HG02610 (cell line): ENCODE measurements at regions not wholly inside any gene's neighbourhood (a gene's known extent, or its start where the extent isn't known, plus 50 kb on each side); places are given as distances from the start of the nearest gene placed in this dataset.

ENCODE experiments used
- ATAC-seq: cut with Tn5 transposase; IDR thresholded peaks from one replicate; pipeline ENCODE4 v1.9.1; 2021; ENCODE audit warnings: mild to moderate bottlenecking, moderate library complexity; ENCODE audit not compliant: unreplicated experiment

DNA sequence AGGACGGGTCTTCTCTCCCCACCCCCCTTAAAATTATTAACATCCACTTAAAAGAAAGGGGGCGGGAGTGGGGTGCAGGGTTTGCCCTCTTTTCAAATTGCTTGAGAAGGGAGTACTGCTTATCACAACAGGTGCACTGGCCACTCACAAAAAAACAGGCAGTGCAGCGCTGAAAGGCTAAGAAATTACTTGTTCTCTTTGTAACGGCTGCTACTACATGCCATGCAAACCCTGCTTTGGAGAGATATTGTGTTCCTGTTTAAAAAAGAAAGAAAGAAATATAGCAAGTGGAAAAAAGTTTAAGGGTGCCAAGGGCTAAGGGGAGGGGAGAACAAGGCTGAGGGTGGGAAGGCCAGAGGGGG lies 312.7 kb upstream of the JARID2 start:
- no peak for ATAC-seq

DNA sequence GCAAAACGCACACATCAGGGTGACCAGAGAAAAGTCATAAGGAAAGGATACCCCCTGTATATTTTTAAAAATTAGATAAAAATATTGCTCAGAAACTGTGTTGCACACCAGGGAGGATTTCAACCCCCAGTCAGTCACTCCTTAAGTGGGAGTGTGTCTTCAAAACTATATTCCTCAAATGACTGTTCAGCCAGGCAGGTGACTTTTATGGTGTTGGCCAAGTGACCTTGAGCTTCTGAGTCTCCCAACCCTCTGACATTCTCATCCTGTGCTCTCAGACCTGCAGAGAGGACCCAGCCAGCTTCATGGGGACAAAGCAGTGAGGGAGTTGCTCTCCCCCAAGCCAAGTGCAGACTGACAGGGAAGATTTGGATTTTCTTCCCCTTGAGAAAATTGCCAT lies 311.9 kb upstream of the JARID2 start:
- peak; percentile 35 for ATAC-seq

DNA sequence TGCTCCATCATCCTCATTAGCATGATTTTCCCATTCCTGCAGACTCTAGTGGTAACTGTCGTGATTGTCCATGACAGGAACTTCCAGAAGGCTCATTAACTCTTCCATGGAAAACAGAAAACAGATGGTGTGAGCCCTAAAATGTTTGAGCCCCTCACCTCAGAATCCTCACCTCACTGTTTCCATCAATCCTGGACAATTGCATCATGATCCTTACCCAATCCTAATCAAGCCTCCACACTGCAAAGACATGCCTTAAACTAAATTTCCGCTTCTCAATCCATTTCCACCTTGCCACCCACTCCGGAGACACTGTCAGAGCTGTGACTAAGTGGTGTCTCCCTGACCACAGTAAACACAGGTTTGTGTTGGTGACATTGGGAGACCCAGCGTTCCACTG lies 311.0 kb upstream of the JARID2 start:
- ATAC-seq: no peak

DNA sequence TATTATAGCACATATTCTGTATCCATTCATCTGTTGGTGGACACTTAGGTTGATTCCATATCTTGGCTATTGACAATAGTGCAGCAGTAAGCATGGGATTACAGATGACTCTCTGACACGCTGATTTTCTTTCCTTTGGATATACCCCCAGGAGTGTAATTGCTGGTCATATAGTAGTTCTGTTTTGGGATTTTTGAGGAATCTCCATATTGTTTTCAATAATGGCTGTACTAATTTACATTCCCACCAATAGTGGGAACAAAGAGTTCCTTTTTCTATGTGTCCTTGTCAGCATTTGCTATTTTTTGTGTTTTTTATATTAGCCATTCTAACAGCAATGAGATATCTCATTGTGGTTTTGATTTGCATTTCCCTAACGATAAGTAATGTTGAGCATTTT lies 309.0 kb upstream of the JARID2 start:
- no peak for ATAC-seq

DNA sequence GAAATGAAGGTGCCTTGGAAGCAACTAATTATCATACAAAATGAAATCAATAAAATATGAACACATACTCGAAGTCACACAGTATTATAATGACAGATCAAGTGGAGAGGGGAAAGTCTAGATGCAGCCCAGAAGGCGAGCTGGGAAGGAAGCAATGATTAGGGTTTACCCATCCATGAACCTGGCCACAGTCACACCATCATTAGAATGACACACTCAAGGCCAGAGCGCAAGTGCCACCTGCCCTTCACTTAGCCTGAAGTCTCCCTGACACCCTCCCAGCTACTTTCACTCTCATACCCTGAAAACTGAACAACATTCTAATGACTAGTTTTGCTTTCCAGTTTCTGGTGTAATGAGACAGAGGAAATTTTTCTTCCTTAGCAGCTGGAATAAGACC lies 302.8 kb upstream of the JARID2 start:
- no peak for ATAC-seq

DNA sequence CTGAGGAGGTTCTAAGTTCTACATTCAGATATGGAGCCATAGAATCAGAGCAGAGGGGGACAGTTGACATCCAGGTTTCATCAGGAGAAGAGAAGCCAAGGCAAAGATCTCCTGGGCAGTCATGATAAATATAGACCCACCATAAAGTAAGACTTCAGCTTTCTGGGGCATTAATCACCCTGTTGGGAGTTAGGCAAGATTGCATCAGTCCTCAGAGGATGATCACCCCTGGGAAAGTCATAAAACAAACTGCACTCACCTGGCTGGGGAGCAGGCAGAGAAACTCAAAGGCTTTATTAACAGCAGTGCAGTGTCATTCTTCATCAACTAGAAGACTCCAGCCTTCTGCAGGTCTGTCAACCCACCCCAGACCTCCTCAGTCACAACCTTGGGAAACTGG lies 301.3 kb upstream of the JARID2 start:
- no peak for ATAC-seq

DNA sequence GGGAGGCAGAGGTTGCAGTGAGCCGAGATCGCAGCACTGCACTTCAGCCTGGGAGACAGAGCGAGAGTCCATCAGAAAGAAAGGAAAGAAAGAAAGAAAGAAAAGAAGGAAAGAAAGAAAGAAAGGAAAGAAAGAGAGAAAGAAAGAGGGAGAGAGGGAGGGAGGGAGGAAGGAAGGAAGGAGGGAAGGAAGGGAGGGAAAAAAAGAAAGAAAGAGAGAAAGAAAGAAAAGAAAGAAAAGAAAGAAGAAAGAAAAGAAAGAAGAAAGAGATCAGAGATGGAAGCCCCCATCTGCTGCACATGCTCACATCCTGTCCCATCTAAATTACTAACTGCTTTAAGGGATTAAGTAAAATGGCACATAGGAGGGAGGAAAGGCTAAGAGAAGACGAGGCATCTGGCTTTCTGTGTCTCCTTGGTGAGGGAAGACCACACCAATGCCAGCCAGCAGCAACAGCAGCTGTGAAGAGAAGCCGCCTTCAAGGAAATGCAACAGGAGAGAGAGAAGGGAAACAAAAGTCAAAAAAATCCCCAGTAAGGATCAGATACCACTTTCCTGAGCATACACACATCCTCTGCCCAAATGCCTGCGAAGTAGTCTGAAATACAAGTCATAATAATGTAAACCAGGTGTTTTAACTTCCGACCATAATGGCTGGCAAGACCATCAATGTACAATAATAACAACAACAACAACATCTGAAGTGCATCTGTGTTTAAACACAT lies 300.2 kb upstream of the JARID2 start:
- ATAC-seq: no peak

DNA sequence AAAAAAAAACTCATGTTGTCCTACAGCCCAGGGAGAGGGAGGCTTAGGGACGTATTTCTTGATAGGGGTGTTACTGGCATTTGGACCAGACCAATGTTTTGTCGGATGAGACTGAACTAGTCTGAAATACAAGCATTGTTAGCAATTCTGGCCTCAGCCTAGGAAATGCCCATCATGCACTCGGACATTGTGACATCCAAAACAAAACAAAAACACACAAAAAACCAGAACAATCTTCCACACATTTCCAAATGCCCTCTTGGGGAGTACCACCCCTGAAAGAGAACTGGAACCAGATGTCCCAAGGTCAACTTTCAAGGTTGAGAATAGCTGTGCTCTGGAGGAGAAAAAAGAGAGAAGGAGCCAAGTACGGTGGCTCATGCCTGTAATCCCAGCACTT lies 299.1 kb upstream of the JARID2 start:
- ATAC-seq: no peak

DNA sequence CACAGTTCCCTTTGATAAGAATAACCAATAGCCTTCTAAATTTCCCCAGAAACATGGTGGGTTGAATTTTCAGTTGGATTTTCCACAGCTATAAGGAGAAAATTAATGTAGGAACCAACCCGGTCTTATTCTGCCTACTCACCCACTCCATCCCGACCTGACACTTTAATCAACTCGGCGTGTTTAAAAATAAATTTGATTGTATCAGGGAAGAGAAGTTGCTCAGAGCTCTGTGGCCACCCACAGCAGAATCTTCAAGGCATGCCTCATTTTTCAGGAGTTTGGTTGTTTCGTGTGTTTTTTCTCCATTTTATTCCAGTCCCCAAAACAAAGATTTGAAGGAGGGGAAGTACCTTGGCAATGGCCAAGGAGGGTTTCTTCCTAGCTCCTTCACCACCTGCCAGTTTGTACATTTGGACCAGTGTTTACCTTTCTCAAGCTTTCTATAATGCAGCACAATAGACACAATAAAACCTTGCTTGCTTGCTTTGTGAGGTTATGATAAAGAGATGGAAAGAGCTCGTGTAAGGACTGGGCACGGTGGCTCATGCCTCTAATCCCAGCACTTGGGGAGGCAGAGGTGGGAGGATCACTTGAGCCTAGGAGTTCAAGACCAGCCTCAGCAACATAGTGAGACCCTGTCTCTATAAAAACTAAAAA lies 297.2 kb upstream of the JARID2 start:
- ATAC-seq: no peak

DNA sequence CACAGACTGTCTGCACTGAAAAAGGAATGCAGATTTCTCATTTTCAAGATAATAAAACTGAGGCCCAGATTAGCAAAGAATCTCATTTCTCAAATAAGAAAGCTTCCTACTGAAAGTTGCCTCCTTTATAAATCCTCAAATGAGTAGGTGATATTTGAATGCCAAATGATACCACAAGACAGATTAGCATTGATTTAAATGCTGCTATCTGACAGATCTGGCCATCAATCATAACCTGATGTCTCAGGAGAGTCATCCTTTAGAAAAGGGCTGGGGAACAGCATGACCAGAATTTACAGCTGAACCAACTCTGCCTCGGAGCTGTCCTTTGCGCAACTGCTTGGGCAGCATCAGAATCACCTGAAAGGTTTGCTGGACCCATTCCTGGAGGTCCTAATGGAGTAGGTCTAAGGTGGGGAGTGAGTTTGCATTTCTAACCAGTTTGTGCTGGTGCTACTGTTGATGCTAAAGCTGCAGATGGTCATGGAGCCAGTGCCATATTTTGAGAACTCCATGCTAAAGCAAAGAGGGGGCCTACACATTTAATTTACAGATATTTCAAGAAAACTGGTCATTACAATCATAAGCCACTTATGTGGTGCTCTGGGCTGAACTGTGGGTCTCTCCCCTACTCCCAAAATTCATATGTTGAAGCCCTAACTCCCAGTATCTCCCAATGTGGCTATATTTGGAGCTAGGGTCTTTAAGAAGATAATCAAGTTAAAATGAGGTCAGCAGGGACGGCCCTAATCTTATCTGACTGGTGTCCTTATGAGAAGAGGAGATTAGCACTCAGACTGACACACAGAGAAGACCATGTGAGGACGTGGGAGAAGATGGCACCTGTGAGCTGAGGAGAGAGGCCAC lies 295.5 kb upstream of the JARID2 start:
- ATAC-seq: no peak

DNA sequence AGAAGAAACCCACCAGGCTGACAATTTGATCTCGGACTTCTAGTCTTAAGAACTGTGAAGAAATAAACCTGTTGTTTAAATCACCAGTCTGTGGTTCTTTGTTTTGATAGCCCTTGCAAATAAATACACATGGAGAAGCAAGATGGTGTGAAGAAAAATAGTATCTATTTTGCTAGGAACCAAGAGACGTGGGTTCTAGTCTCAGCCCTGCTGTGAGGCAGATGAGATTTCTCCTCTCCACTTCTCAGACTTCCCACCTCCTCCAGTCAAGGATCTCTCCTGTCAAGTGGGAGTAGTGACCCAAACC lies 294.9 kb upstream of the JARID2 start:
- ATAC-seq: no peak

DNA sequence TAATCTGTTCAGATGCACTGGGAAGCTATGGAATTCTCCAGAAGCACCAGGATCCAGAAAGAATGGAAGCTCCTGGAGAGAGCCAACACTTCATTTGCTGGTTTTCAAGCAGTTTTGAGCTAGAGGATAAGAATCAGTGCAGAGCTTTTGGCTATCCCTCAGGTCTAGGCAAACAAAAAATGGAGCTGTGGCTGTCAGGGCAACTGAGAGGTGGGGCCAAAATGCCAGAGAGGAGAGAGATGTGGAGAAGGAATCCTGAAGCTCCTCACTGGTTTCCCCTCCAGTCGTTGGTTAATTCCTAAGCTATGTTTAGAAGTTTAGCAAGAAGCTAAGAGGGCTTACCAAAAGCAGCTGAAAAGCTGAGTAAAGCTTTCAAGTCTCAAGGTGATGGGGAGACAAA lies 294.2 kb upstream of the JARID2 start:
- no peak for ATAC-seq

DNA sequence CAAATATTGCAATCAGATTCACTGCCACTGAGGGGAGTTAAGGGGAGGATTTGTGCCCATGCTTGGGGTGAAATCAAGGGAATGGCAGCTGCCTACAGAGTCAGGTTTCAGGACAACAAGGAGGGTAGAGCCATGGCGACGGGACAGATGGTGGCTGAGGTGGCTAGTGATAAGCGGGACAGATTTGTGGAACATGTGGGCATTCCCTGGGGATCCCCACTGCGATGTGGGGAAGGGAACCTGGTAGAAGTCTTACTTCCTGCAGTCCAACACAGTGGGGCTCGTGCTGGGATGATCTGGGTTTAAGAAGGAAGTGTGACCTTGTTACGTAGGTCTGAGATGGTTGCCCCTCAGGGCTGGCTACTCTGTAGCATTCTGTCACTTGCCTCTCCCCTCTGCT lies 292.0 kb upstream of the JARID2 start:
- ATAC-seq: no peak

DNA sequence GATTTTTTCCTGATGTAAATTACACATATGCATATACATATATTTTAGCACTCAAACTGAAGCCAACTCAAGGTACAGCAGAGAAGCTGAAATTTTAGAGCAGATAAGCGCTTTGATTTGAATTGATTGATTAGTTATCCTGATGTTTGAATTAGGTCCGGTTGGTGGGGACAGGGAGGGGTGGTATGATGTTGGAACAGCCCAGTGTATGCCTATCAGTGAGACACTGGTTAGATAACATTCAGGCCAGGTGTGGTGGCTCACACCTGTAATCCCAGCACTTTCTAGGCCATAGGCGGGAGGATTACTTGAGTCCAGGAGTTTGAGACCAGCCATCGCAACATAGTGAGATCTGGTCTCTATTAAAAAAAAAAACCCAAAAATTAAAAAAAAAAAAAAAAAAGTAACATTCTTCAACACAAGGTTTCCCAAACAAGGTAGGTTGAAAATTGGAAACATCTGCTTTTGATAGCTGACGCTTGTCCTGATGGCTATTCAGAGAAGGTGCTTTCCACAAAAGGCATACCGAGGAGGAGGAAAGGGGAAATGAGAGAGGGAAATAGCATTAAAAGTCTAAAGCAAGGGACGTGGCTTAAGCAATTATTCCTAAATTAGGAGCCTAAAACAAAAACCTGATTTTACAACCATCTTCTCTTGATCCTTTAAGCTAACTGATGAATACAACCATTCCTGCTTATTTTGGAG lies 288.4 kb upstream of the JARID2 start:
- no peak for ATAC-seq

DNA sequence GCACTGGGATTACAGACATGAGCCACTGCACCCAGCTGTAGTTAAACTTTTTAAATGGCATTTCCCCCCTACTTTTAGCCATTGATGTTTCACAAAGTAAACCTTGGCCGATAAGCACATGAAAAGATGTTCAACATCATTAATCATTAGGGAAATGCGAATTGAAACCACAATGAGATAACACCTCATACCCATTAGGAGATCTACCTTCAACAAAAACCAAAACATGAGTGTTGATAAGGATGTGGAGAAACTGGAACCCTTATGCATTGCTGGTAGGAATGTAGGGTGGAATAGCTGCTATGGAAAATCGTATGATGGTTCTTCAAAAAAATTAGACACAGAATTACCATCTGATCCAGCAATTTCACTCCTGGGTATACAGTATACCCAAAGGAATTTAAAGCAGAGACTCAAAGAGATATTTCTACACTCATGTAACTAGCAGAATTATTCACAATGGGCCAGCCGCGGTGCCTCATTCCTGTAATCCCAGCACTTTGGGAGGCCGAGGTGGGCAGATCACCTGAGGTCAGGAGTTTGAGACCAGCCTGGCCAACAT lies 286.5 kb upstream of the JARID2 start:
- no peak for ATAC-seq

DNA sequence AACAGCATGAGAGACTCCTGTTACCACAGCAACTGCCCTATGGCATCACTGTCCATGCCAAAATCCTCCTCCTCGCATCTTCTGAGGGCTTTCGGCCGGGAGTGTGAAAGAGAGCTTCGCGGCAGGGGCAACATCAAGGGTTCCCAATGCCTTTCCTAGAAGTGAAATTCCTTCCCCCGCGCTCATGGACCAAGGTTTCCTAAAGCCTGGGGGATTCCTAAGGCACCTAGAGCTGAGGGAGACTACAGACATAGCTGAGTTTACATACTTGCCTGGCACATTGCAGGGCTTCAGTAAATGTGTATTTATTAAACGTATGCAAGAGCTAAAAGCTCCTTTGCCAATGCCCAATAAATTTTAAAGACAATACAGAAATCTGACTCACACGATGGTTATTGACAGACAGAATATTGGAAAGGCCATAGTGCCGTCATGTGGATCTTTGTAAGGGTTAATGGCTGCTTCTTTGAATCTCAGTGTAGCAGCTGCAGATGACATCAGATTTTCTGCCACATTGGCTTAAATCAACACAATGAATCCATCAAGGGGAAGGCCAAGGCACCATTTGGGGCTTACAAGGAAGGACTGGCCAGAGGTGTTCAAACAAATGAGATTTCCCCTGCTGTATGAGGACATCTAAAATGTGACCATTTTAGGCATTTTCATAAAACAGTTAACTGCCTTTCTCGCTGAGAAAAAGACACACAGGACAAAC lies 281.2 kb upstream of the JARID2 start:
- ATAC-seq: no peak

DNA sequence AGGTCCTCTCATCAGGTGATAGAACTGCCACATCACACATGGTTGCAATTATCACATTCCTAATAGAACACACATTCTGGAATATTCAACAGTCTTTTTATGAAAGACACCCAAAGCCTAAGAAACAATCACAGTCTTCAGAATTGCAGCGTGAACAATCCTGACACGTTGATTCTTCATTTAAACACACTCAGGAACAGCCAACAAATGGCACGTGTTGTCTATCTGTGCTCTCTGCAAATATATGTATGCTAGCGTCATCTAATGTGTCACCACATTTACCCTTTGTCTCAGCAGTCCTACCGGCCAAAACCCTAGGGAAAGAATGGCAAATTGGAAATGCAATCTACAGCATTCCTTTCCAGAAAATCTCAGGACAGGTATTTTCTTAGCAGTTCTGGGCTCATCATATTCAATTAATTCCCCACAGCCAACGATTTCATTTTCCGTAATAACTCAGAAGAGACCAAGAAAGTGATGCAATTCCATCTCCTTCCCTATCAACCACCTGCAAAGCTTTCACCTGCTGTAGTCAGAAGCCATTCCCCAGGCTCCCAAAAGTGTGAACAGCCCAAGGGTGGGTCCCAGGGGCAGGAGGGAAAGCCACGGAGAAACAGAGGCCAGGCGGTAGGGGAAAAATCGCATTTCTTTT lies 280.3 kb upstream of the JARID2 start:
- no peak for ATAC-seq

DNA sequence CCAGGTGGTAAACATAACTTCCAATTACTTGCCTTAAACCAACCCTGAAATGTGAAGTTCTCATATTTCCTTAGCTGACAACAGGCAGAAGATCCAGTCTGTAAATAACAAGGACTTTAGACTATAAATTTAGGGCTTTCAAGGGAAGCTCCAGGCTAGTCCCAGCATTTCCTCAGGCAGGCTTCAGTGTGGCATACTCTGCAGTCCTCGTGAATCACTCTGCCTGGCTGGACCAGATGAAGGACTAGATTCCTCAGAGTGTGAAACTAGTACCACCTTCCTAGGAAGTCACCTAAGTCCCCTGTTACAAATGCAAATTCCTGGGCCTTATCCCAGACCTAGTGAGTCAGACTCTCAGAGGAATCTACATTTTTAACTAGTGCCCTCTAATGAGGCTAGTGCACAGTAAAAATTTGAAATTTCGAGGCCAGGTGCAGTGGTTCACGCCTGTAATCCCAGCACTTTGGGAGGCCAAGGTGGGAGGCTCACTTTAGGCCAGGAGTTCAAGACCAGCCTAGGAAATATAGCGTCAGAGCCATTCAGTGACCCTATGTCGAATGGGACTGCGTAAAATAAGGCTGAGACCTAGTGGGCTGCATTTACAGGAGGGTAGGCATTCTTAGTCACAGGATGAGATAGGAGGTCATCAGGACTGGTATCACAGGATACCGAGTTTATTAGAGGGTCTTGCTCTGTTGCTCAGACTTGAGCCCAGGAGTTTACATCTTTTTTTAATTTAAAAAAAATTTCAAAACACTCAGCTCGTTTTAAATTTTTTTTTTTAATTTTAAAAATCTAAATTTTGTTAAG lies 279.6 kb upstream of the JARID2 start:
- ATAC-seq: no peak
